AG10803 (cell line): ENCODE measurements at regions not wholly inside any gene's neighbourhood (a gene's known extent, or its start where the extent isn't known, plus 50 kb on each side); places are given as distances from the start of the nearest gene placed in this dataset.
A peak's percentile ranks its signal among the peaks of the same experiment; 100 is the strongest.
"Not testable (repeated sequence)": the region's sequence is repeated elsewhere in the genome, so short reads cannot be mapped to it uniquely, and the experiment has no call there.

Source experiments
- DNase-seq: peaks from one replicate; pipeline ENCODE4 v3.0.0; 2010; ENCODE audit warnings: low read depth
- H3K4me3 ChIP-seq: 2 replicates; pipeline ENCODE4 v1.5.1; 2011; ENCODE audit warnings: mild to moderate bottlenecking, low read length, control low read depth
- TF ChIP-seq, protein P1 (sequence below): conservative IDR thresholded peaks from 2 replicates; pipeline ENCODE4 v1.5.1; 2011; ENCODE audit warnings: mild to moderate bottlenecking, low read length, control low read depth, inconsistent platforms

DNA sequence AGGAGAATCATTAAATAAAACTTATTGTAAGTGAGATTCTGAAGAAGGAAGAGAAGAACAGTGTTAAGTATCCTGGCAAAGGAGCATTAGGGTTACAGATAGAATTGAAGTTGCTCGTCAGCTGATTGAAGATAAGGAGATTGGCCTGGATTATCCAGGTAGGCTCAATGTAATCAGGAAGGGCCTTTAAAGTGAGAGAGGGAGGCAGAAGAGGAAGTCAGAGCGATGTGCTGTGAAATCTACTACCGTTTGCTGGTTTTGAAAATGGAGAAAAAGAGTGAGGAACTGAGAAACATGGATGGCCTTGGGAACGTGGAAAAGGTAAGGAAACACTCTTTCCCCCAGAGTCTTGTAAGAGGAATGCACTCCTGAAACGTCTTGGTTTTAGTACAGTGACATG lies 245.7 kb downstream of the ANTXR2 start:
- DNase-seq = no peak
- H3K4me3 ChIP-seq = no peak overlapping the region
- TF ChIP-seq, protein P1, sequence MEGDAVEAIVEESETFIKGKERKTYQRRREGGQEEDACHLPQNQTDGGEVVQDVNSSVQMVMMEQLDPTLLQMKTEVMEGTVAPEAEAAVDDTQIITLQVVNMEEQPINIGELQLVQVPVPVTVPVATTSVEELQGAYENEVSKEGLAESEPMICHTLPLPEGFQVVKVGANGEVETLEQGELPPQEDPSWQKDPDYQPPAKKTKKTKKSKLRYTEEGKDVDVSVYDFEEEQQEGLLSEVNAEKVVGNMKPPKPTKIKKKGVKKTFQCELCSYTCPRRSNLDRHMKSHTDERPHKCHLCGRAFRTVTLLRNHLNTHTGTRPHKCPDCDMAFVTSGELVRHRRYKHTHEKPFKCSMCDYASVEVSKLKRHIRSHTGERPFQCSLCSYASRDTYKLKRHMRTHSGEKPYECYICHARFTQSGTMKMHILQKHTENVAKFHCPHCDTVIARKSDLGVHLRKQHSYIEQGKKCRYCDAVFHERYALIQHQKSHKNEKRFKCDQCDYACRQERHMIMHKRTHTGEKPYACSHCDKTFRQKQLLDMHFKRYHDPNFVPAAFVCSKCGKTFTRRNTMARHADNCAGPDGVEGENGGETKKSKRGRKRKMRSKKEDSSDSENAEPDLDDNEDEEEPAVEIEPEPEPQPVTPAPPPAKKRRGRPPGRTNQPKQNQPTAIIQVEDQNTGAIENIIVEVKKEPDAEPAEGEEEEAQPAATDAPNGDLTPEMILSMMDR = no peak

DNA sequence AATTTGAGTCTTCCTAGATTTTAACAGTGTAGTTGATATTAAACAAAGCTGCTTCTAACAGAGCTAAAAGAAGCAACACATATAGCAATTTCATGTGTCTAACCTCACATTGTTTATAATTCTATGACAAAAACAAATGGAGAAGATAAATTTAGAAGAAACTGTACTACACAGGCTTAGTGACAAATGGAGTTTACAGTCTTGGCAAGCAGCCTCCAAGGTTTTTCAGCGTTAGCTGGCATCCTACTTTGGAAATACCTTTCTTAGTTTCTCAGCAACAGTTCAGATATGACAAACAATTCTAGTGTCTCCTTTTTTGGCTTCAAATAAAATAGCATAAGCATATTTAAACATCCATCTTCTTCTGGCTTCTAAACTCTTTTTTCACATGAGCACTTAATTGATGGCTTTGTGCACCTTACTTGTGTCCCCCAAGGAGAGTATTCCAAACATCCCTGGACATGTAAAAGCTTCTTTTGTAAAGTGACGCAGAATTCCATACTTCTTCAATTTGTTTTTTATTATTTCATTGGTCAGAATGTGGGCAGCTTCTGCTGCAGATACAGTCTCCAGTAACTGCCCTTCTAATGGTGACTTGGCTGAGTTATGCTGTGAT lies 249.8 kb downstream of the ANTXR2 start:
- H3K4me3 ChIP-seq = no peak overlapping the region
- TF ChIP-seq, protein P1 = no peak
- peak; percentile 29 for DNase-seq

DNA sequence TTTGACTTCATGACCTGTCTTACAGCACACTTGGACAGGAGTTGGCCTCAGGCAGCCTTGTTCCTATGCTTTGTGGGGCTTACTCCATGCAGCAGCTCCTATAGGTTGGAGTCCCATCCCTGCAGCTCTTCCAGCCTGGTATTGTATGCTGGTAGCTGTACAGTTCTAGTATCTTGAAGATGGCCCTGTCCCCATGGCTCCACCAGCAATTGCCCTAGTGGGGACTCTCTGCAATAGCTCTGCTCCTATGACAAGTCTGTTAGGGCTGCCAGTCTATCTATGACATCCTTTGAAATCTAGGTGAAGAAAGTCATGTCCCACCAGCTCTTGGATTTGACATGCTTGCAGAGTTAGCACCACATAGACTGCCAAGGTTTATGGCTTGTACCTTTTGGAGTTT lies 252.6 kb downstream of the ANTXR2 start:
- no peak for DNase-seq
- TF ChIP-seq, protein P1 = no peak

DNA sequence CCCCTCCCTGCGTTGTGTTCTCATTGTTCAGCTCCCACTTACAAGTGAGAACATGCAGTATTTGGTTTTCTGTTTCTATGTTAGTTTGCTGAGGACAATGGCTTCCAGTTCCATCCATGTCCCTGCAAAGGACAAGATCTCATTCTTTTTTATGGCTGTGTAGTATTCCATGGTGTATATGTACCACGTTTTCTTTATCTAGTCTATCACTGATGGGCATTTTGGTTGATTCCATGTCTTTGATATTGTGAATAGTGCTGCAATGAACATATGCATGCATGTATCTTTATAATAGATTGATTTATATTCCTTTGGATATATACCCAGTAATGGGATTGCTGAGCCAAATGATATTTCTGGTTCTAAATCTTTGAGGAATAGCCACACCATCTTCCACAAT lies 265.1 kb downstream of the ANTXR2 start:
- not testable (repeated sequence) for H3K4me3 ChIP-seq, DNase-seq

More for the DNA sequence above, 252.6 kb downstream of the ANTXR2 start:
- no peak overlapping the region for H3K4me3 ChIP-seq

DNA sequence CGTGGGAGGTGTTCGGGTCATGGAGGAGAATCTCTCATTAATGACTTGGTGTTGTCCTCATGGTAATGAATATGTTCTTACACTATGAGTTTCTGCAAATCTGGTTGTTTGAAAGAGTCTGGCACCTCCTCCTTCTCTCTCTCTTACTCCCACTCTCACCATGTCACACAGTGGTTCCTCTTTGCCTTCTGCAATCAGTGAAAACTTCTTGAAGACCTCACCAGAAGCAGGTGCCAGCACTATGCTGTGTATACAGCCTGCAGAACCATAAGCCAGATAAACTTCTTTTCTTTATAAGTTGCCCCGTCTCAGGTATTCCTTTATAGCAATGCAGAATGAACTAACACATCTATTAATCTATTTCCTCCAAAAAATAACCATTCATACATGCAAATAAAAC lies 275.0 kb downstream of the ANTXR2 start:
- no peak for DNase-seq
- no peak overlapping the region for H3K4me3 ChIP-seq
- TF ChIP-seq, protein P1 = no peak

DNA sequence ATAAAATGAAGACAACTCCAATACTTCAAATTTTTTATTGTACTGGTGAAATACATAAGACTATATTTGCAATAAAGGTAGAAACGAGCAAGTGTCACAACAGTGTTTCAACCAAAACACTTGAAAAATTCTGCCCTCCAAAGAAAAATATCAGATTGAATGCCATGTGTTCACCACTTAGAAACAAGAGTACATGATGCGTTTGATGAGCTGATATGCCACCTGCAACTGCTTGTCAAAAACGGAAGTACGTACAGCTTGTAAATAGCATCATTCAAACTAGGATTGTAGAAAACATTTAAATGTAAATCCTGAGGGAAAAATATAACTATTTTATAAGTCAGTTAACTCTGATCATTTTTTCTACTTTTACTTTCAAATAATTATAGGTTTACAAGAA lies 276.1 kb downstream of the ANTXR2 start:
- H3K4me3 ChIP-seq = no peak overlapping the region
- TF ChIP-seq, protein P1 = no peak
- no peak for DNase-seq

DNA sequence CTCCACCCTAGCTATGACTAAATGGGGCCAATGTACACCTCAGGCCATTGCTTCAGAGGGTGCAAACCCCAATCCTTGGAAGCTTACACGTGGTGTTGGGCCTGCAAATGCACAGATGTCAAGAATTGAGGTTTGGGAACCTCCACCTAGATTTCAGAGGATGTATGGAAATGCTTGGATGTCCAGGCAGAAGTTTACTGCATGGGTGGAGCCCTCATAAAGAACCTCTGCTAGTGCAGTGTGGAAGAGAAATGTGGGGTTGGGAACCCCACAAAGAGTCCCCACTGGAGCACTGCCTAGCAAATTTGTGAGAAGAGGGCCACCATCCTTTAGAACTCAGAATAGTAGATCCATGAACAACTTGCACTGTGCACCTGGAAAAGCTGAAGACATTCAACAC lies 284.1 kb downstream of the ANTXR2 start:
- TF ChIP-seq, protein P1 = no peak
- no peak for DNase-seq
- no peak overlapping the region for H3K4me3 ChIP-seq

DNA sequence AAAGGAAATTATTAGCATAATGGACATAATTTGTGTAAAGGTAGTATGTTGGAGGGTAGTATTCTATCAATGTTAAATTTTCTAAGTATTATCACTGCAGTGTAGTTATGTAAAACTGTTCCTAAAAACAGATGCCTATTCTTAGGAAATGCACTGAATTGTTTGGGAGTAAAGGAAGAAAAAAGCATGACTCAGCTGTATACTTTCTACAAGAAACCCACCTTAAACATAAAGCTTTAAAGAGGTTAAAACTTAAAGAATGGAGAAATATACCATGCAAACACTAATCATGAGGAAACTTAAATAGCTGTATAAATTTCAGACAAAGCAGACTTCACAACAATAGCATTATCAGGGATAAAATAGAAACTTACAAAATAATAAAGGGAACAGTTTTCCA lies 292.9 kb downstream of the ANTXR2 start:
- TF ChIP-seq, protein P1 = no peak
- DNase-seq = no peak

More for the DNA sequence above, 292.9 kb downstream of the ANTXR2 start:
- no peak overlapping the region for H3K4me3 ChIP-seq
